SK-N-SH (cell line): ENCODE measurements at regions not wholly inside any gene's neighbourhood (a gene's known extent, or its start where the extent isn't known, plus 50 kb on each side); places are given as distances from the start of the nearest gene placed in this dataset.

ENCODE experiments used
- CTCF ChIA-PET: fragments of 300-600, 350-600 bp; formaldehyde crosslinking; extraction: SDS; loops from one replicate; lab custom pipeline; 2021; lab: Yijun Ruan, JAX
- POLR2A ChIA-PET: fragments of 350-600 bp; sonication (Branson Sonifier 250); formaldehyde crosslinking; extraction: SDS; loops from one replicate; lab custom pipeline; 2020; ENCODE audit warnings: antibody characterized with exemption, inconsistent platforms; lab: Yijun Ruan, JAX
- DNase-seq: peaks from one replicate; pipeline ENCODE4 v3.0.0; 2012
- H2AFZ ChIP-seq: fragments of 200-600 bp; sonication (generic); 2 replicates; pipeline ENCODE4 v1.8.1; 2016; ENCODE audit warnings: antibody characterized with exemption, mild to moderate bottlenecking, low read depth
- H3F3A ChIP-seq: fragments of 200-600 bp; sonication (generic); replicated peaks from 2 replicates; pipeline ENCODE3; 2016; ENCODE audit warnings: antibody characterized with exemption, mild to moderate bottlenecking; ENCODE audit not compliant: insufficient read depth
- H3K27ac ChIP-seq, 2 experiments: fragments of 200-500 bp in 1 of 2; fragments of 200-600 bp in 1 of 2; sonication (Bioruptor generic) in 1 of 2; sonication (generic), shearing (Covaris generic) in 1 of 2; 2 replicates each; pipeline versions ENCODE4 v1.5.1 to v1.6.1; 2014 to 2016; ENCODE audit warnings: low read depth in 2 of 2, inconsistent platforms in 1 of 2, low read length in 1 of 2, mild to moderate bottlenecking in 1 of 2, mixed read lengths in 1 of 2
- H3K27me3 ChIP-seq: fragments of 200-600 bp; sonication (generic), shearing (Covaris generic); 2 replicates; pipeline ENCODE4 v1.6.1; 2016; ENCODE audit warnings: mixed run types; ENCODE audit not compliant: insufficient read depth
- H3K36me3 ChIP-seq, 2 experiments: fragments of 200-500 bp in 1 of 2; fragments of 200-600 bp in 1 of 2; sonication (Bioruptor generic) in 1 of 2; sonication (generic) in 1 of 2; replicated peaks in 1 of 2; 2 replicates each; pipeline versions ENCODE3 to v1.5.1; 2014 to 2016; ENCODE audit warnings: low read length in 1 of 2, mild to moderate bottlenecking in 1 of 2; ENCODE audit not compliant: insufficient read depth in 2 of 2, control insufficient read depth in 1 of 2
- H3K4me1 ChIP-seq, 2 experiments: fragments of 200-500 bp in 1 of 2; fragments of 200-600 bp in 1 of 2; sonication (Bioruptor generic) in 1 of 2; sonication (generic), shearing (Covaris generic) in 1 of 2; 2 replicates each; pipeline versions ENCODE4 v1.5.1 to v1.6.1; 2014 to 2016; ENCODE audit warnings: low read depth in 1 of 2, low read length in 1 of 2, mixed run types in 1 of 2; ENCODE audit not compliant: insufficient read depth in 2 of 2, control insufficient read depth in 1 of 2
- H3K4me2 ChIP-seq: fragments of 200-600 bp; sonication (generic), shearing (Covaris generic); 2 replicates; pipeline ENCODE4 v1.6.1; 2017; ENCODE audit warnings: mixed run types
- H3K4me3 ChIP-seq, 2 experiments: fragments of 200-500 bp in 1 of 2; fragments of 200-600 bp in 1 of 2; sonication (Bioruptor generic) in 1 of 2; sonication (generic), shearing (Covaris generic) in 1 of 2; 2 replicates each; pipeline versions ENCODE4 v1.5.1 to v1.8.1; 2014 to 2016; ENCODE audit warnings: low read depth in 2 of 2, inconsistent platforms in 1 of 2, low read length in 1 of 2, mild to moderate bottlenecking in 1 of 2, mixed read lengths in 1 of 2, moderate library complexity in 1 of 2
- H3K79me2 ChIP-seq: fragments of 200-600 bp; sonication (generic); 2 replicates; pipeline ENCODE4 v1.8.1; 2017; ENCODE audit warnings: mild to moderate bottlenecking; ENCODE audit not compliant: insufficient read depth
- H3K9ac ChIP-seq: fragments of 200-600 bp; sonication (generic); 2 replicates; pipeline ENCODE4 v1.6.1; 2017; ENCODE audit warnings: mixed run types
- H3K9me2 ChIP-seq: fragments of 200-600 bp; sonication (generic); 2 replicates; pipeline ENCODE4 v1.6.1; 2017; ENCODE audit warnings: mixed run types
- H3K9me3 ChIP-seq: fragments of 200-600 bp; sonication (generic); 2 replicates; pipeline ENCODE4 v1.6.1; 2017; ENCODE audit warnings: mixed run types, mild to moderate bottlenecking, moderate library complexity
- H4K20me1 ChIP-seq: fragments of 200-600 bp; sonication (generic); 2 replicates; pipeline ENCODE4 v1.6.1; 2017; ENCODE audit warnings: mild to moderate bottlenecking, mixed run types; ENCODE audit not compliant: insufficient read depth
- CTCF ChIP-seq: fragments of 200-600 bp; sonication (generic); IDR thresholded peaks from 2 replicates; pipeline ENCODE4 v1.6.1; 2017; ENCODE audit warnings: antibody characterized with exemption, mild to moderate bottlenecking, moderate library complexity
- ELF1 ChIP-seq: IDR thresholded peaks from 2 replicates; pipeline ENCODE4 v1.4.0; 2012
- EZH2phosphoT487 ChIP-seq: fragments of 200-600 bp; sonication (generic); IDR thresholded peaks from 2 replicates; pipeline ENCODE4 v1.6.1; 2017; ENCODE audit warnings: low read depth, mixed run types, mild to moderate bottlenecking, antibody characterized with exemption, moderate library complexity, borderline replicate concordance
- FOXM1 ChIP-seq: IDR thresholded peaks from 2 replicates; pipeline ENCODE4 v1.4.0; 2012; ENCODE audit warnings: low read depth, mild to moderate bottlenecking
- GABPA ChIP-seq: IDR thresholded peaks from 2 replicates; pipeline ENCODE4 v1.4.0; 2012; ENCODE audit warnings: low read depth, mild to moderate bottlenecking
- GATA2 ChIP-seq: sonication (generic); formaldehyde crosslinking; IDR thresholded peaks from 2 replicates; pipeline ENCODE4 v1.5.0; 2020; ENCODE audit warnings: mild to moderate bottlenecking, missing genetic modification reagents
- IRF3 ChIP-seq: fragments of 150-350 bp; IDR thresholded peaks from 2 replicates; pipeline ENCODE4 v1.6.1; 2016; ENCODE audit warnings: mild to moderate bottlenecking, low read depth, low read length
- MAX ChIP-seq: IDR thresholded peaks from 2 replicates; pipeline ENCODE4 v1.4.0; 2012; ENCODE audit warnings: low read depth
- MEF2A ChIP-seq: IDR thresholded peaks from 2 replicates; pipeline ENCODE4 v1.4.0; 2012; ENCODE audit warnings: low read depth, borderline replicate concordance
- MXI1 ChIP-seq: IDR thresholded peaks from 2 replicates; pipeline ENCODE4 v1.6.1; 2012; ENCODE audit warnings: mild to moderate bottlenecking, low read depth, low read length, improper control_type of control experiment
- NFIC ChIP-seq: IDR thresholded peaks from 2 replicates; pipeline ENCODE4 v1.4.0; 2012; ENCODE audit warnings: borderline replicate concordance
- POLR2AphosphoS5 ChIP-seq: IDR thresholded peaks from 2 replicates; pipeline ENCODE4 v1.6.1; 2012; ENCODE audit warnings: low read depth, low read length
- RCOR1 ChIP-seq: fragments of 150-350 bp; IDR thresholded peaks from 2 replicates; pipeline ENCODE4 v1.6.1; 2017; ENCODE audit warnings: antibody characterized with exemption, low read length
- RXRA ChIP-seq: IDR thresholded peaks from 2 replicates; pipeline ENCODE4 v1.4.0; 2012; ENCODE audit warnings: low read depth, mild to moderate bottlenecking, borderline replicate concordance
- SMC3 ChIP-seq: IDR thresholded peaks from 2 replicates; pipeline ENCODE4 v1.6.1; 2012; ENCODE audit warnings: low read depth, low read length, improper control_type of control experiment
- TAF1 ChIP-seq: IDR thresholded peaks from 2 replicates; pipeline ENCODE4 v1.6.1; 2012; ENCODE audit warnings: low read depth, mild to moderate bottlenecking, low read length, moderate library complexity, borderline replicate concordance
- TCF12 ChIP-seq: IDR thresholded peaks from 2 replicates; pipeline ENCODE4 v1.4.0; 2012
- TEAD4 ChIP-seq: IDR thresholded peaks from 2 replicates; pipeline ENCODE4 v1.4.0; 2012; ENCODE audit warnings: mild to moderate bottlenecking, borderline replicate concordance; ENCODE audit not compliant: insufficient read depth
- USF2 ChIP-seq: fragments of 150-350 bp; IDR thresholded peaks from 2 replicates; pipeline ENCODE4 v1.6.1; 2017; ENCODE audit warnings: antibody characterized with exemption, low read length, low read depth, borderline replicate concordance
- WGBS: methylation state at CpG from one replicate; pipeline ENCODE4 v1.1.6; 2017; ENCODE audit warnings: low lambda C conversion rate; 5-methylcytosine and 5-hydroxymethylcytosine counted together

GRCh38 chr4:164108971-164109370, 614.5 kb downstream of the TMA16 start:
- no peak for DNase-seq
- H3K9me2 ChIP-seq: no peaks in the 10 kb centered on the region

More at GRCh38 chr4:164108971-164109370, 614.5 kb downstream of the TMA16 start:
- no peaks in the 10 kb centered on the region for H3K27me3 ChIP-seq
- no peak overlapping the region for H3K4me3 ChIP-seq
- no peaks in the 10 kb centered on the region for H3K9me3 ChIP-seq
- no peak overlapping the region for H3K27ac ChIP-seq
- no peaks in the 10 kb centered on the region for H3F3A ChIP-seq
- WGBS: 0% methylated on average over 2 of the region's 2 CpGs
- no peak overlapping the region for H2AFZ ChIP-seq
- ChIA-PET POLR2A (no interaction called here), CTCF (interaction anchor here (0.6 kb wide), 1 partner anchor 94 kb away, joined by 3 read pairs; no protein-coding TSS in a partner anchor)
- no peak overlapping the region for H3K4me2 ChIP-seq
- no peaks in the 10 kb centered on the region for H3K36me3 ChIP-seq
- H3K4me1 ChIP-seq: no peaks in the 10 kb centered on the region
- no peaks in the 10 kb centered on the region for H3K79me2 ChIP-seq
- H4K20me1 ChIP-seq: no peaks in the 10 kb centered on the region
- TF ChIP-seq TAF1: no peak
- TF ChIP-seq NFIC: no peak
- no peak for TF ChIP-seq CTCF
- no peak for TF ChIP-seq GABPA
- TF ChIP-seq POLR2AphosphoS5: no peak
- TF ChIP-seq IRF3: no peak
- no peak for TF ChIP-seq RXRA
- TF ChIP-seq RCOR1: no peak
- no peak for TF ChIP-seq USF2
- TF ChIP-seq ELF1: no peak
- TF ChIP-seq TEAD4: no peak
- TF ChIP-seq MAX: no peak
- TF ChIP-seq EZH2phosphoT487: no peak
- no peak for TF ChIP-seq SMC3
- no peak for TF ChIP-seq FOXM1
- TF ChIP-seq MEF2A: no peak
- no peak for TF ChIP-seq MXI1
- no peak for TF ChIP-seq GATA2 (CRISPR knock-in tag)
- TF ChIP-seq TCF12: no peak
- no peak overlapping the region for H3K9ac ChIP-seq
